ENCODE measurements at regions not wholly inside any gene's neighbourhood (a gene's known extent, or its start where the extent isn't known, plus 50 kb on each side); places are given as distances from the start of the nearest gene placed in this dataset.
"Not testable (repeated sequence)": the region's sequence is repeated elsewhere in the genome, so short reads cannot be mapped to it uniquely, and the experiment has no call there.

GRCh38 chr2:146764301-146764700 lies 1080.5 kb upstream of the ACVR2A start:
- no peak for DNase-seq (ENCODE audit: low read depth in 3 of 3, low spot score in 1 of 3)

- DNase-seq (ENCODE audit: low read depth in 3 of 3, low spot score in 1 of 3), result no peak
Measured at GRCh38 chr2:146762786-146763185, 1082.0 kb upstream of the ACVR2A start.

- no peak for DNase-seq (ENCODE audit: low read depth in 3 of 3, low spot score in 1 of 3)
Measured at GRCh38 chr2:146754606-146755005, 1090.2 kb upstream of the ACVR2A start.

- DNase-seq (ENCODE audit: low read depth in 3 of 3, low spot score in 1 of 3), result no peak
Measured at GRCh38 chr2:146748046-146748445, 1096.8 kb upstream of the ACVR2A start.

GRCh38 chr2:146741260-146741659 lies 1103.6 kb upstream of the ACVR2A start:
- DNase-seq (ENCODE audit: low read depth in 3 of 3, low spot score in 1 of 3), result no peak

GRCh38 chr2:146734821-146735190 lies 1110.0 kb upstream of the ACVR2A start:
- DNase-seq (ENCODE audit: low read depth in 3 of 3, low spot score in 1 of 3), result no peak

- DNase-seq (ENCODE audit: low read depth in 3 of 3, low spot score in 1 of 3), result no peak
Measured at GRCh38 chr2:146734042-146734820, 1110.6 kb upstream of the ACVR2A start.

- DNase-seq (ENCODE audit: low read depth in 3 of 3, low spot score in 1 of 3), result no peak
Measured at GRCh38 chr2:146730882-146731281, 1113.9 kb upstream of the ACVR2A start.

GRCh38 chr2:146721486-146721885 lies 1123.3 kb upstream of the ACVR2A start:
- no peak for DNase-seq (ENCODE audit: low read depth in 3 of 3, low spot score in 1 of 3)

GRCh38 chr2:146720170-146720569 lies 1124.7 kb upstream of the ACVR2A start:
- DNase-seq (ENCODE audit: low read depth in 3 of 3, low spot score in 1 of 3), result no peak

- no peak for DNase-seq (ENCODE audit: low read depth in 3 of 3, low spot score in 1 of 3)
Measured at GRCh38 chr2:146716591-146716990, 1128.2 kb upstream of the ACVR2A start.

- no peak for DNase-seq (ENCODE audit: low read depth in 3 of 3, low spot score in 1 of 3)
Measured at GRCh38 chr2:146709004-146709403, 1135.8 kb upstream of the ACVR2A start.

GRCh38 chr2:146701183-146701582 lies 1143.6 kb upstream of the ACVR2A start:
- DNase-seq (ENCODE audit: low read depth in 3 of 3, low spot score in 1 of 3), result no peak

GRCh38 chr2:146697307-146697706 lies 1147.5 kb upstream of the ACVR2A start:
- no peak for DNase-seq (ENCODE audit: low read depth in 3 of 3, low spot score in 1 of 3)

- DNase-seq (ENCODE audit: low read depth in 3 of 3, low spot score in 1 of 3), result not testable (repeated sequence)
Measured at GRCh38 chr2:146696787-146697186, 1148.0 kb upstream of the ACVR2A start.

- no peak for DNase-seq (ENCODE audit: low read depth in 3 of 3, low spot score in 1 of 3)
Measured at GRCh38 chr2:146681991-146682390, 1162.8 kb upstream of the ACVR2A start.

GRCh38 chr2:146678516-146678915 lies 1166.3 kb upstream of the ACVR2A start:
- no peak for DNase-seq (ENCODE audit: low read depth in 3 of 3, low spot score in 1 of 3)

GRCh38 chr2:146677280-146677679 lies 1167.5 kb upstream of the ACVR2A start:
- no peak for DNase-seq (ENCODE audit: low read depth in 3 of 3, low spot score in 1 of 3)

- DNase-seq (ENCODE audit: low read depth in 3 of 3, low spot score in 1 of 3), result no peak
Measured at GRCh38 chr2:146669735-146670134, 1175.1 kb upstream of the ACVR2A start.

GRCh38 chr2:146666340-146666739 lies 1178.5 kb upstream of the ACVR2A start:
- DNase-seq (ENCODE audit: low read depth in 3 of 3, low spot score in 1 of 3), result no peak

- DNase-seq (ENCODE audit: low read depth in 3 of 3, low spot score in 1 of 3), result no peak
Measured at GRCh38 chr2:146665800-146666199, 1179.0 kb upstream of the ACVR2A start.

- DNase-seq (ENCODE audit: low read depth in 3 of 3, low spot score in 1 of 3), result no peak
Measured at GRCh38 chr2:146661473-146662096, 1183.2 kb upstream of the ACVR2A start.

- no peak for DNase-seq (ENCODE audit: low read depth in 3 of 3, low spot score in 1 of 3)
Measured at GRCh38 chr2:146659976-146660375, 1184.9 kb upstream of the ACVR2A start.
